Stimulated activated CD8-positive, alpha-beta memory T cell treated with anti-CD3 and anti-CD28 coated beads, Interleukin-12 subunit alpha, Interleukin-12 subunit beta, amount 100 ng/mL, for 1 hour (primary cell): ENCODE measurements at regions not wholly inside any gene's neighbourhood (a gene's known extent, or its start where the extent isn't known, plus 50 kb on each side); places are given as distances from the start of the nearest gene placed in this dataset.

Source experiments
- DNase-seq: peaks from one replicate; pipeline ENCODE4 v3.0.0-alpha.2; 2020; ENCODE audit warnings: low read depth

- DNase-seq: no peak
These were observed 608.1 kb upstream of the UBE2E2 start for GRCh38 chr3:22594990-22595389.

DNA sequence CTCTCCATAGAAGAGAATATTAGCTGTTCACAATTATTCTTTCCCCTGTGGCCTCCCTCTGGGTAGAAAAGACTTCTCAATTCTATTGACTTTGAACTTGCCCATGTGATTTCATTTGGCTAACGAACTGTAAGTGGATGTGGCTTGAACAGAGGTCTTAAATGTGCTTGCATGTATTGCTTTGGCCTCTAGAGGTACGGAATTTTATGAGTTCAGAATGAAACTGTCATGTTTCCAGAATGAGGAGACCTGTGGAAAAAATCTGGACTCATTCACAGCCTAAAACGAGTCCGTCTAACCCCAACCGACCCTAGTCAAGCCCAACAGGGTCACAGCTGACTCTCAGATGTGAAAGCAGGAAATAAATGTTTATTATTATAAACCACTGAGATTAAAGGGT is 596.7 kb upstream of the UBE2E2 start:
- no peak for DNase-seq

DNA sequence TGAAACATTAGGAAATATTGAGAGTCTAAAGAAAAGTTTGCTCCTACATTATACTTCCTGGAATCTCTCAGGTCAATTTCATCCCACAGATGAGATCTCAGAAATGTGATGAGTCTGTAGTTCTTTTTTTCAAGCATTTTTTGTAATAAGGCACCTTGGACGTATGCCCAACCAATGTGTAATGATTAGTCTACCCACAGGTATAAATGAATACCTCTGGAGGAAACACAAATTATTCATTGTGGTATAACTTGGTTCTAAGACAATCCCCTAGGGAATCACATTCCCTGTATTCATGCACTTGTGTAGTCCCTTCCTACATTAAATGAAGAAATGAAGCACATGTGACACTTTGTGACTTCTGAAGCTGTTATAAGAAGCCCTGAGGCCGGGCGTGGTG is 596.2 kb upstream of the UBE2E2 start:
- DNase-seq: no peak

GRCh38 chr3:22608093-22608492 is 595.0 kb upstream of the UBE2E2 start:
- DNase-seq: no peak

DNA sequence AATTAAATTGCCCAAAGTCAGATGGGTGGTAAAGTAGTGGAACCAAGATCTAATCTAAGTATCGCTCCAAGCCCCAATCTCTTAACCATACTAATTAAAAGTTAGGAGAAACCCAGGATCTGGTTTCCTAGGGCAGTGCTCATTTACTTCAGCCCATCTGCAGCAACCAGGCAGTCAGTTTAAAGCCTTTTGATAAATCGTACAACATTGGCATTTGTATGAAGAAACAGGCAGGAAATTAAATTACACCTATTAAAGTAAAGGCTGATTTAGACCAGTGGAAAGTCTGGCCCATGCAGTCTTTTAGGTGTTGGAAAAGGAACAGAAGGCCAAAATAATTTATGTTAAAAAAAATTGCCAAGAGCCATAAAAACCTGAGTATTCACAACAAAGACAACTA is 594.4 kb upstream of the UBE2E2 start:
- no peak for DNase-seq

DNA sequence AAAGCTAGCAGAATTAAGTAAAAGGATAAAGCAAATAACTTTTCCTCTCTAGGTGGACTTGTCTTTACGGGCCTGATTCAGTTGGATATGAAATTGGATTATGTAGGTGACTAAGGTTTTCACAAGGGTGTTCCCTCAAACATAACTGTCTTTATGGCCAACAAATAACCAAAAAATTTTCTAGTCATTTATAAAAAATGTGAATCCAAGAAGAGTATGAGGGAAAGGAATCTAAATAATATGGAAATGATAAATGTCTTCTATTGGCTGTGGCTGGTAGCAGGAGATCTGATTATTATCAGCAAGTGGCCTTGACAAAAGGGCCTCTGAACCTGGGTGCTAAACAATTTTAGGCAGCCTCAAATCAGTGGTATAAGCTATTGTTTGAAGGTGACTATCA is 594.0 kb upstream of the UBE2E2 start:
- no peak for DNase-seq

DNA sequence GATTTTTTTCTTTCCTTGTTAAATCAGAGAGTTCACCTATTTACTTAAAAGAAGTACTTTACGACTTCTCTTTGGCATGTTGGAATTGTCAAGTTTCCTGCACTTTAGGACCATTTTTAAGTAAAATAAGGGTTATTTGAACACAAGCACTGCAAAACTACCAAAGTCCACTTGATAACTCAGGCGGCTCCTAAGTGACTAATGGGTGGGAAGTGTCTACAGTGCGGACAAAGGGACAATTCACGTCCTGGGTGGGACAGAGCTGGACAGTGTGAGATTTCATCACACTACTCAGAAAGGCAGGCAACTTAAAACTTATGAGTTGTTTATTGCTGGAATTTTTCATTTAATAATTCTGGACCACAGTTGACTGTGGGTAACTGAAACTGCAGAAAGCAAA is 590.2 kb upstream of the UBE2E2 start:
- DNase-seq: no peak

- DNase-seq: no peak
These were observed 587.3 kb upstream of the UBE2E2 start for GRCh38 chr3:22615790-22616189.

- no peak for DNase-seq
These were observed 585.8 kb upstream of the UBE2E2 start for GRCh38 chr3:22617372-22617771.

- DNase-seq: no peak
These were observed 582.6 kb upstream of the UBE2E2 start for GRCh38 chr3:22620498-22620897.

DNA sequence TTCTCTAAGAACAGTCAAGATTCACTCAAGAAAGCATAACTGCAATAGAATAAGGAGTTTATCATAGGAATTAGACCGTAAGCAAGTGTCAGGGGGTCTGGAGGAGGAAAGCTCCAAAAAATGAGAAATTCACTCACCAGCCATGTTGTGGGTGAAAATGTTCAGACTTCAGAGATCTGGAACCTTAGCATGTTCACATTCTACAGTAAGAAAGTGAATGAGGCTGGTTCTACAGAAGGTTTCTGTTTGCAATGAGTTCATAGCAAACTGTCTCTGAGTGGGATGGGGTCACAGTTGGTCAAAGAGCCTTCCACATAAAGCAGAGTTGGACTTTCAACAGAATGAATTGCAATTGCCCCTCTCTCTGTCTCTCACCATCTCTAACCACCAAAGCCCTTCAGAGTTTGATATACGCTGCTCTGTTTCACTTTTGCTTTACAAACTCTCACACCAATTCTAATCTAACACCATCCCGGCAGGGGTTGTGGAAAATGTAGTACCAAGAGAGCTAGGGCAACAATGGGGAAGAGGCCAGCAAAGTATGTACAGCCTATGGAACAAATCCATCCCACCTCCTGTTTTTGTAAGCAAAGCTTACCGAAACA is 581.8 kb upstream of the UBE2E2 start:
- no peak for DNase-seq

DNA sequence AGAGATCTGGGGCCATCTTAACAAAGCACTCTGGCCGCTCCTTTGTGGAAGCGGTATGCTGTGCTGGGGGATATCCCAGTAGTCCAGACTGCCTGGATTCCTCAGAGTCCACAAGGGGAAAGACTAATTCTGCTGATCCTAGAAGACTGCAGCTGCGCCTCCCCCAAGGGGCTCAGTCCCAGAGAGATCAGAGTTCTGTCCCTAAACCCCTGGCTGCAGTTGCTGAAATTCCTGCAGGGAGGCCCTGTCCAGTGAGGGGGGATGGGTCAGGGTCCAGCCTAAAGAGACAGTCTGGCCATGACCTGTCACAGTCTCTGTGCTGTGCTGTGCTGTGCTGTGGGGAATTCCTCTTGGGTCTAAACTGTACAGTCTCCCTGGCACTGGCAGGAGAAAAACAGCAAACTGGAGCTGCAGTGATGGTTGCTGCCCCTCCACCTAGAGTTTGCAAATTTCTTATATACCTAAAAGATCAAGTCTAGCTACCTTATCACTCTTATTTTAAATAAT is 575.1 kb upstream of the UBE2E2 start:
- no peak for DNase-seq

- DNase-seq: no peak
These were observed 570.6 kb upstream of the UBE2E2 start for GRCh38 chr3:22632536-22632935.

- no peak for DNase-seq
These were observed 568.7 kb upstream of the UBE2E2 start for GRCh38 chr3:22634433-22634832.

GRCh38 chr3:22659651-22660475 is 543.3 kb upstream of the UBE2E2 start:
- DNase-seq: no peak

DNA sequence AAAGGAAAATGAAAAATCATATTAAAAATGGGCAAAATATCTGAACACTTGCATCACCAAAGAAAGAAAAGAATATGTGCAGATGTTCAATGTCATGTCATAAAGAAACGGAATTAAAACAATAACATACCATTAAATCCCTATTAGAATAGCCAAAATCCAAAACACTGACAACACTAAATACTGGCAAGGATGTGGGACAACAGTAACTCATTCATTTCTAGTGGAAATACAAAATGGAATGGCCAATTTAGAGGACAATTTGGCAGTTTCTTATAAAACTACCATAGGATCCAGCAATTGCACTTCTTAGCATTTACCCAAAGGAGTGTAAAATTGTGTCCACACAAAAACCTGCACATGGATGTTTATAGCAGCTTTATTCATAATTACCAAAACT is 542.5 kb upstream of the UBE2E2 start:
- no peak for DNase-seq

GRCh38 chr3:22661121-22661700 is 541.9 kb upstream of the UBE2E2 start:
- no peak for DNase-seq

- no peak for DNase-seq
These were observed 537.6 kb upstream of the UBE2E2 start for GRCh38 chr3:22665528-22665927.

GRCh38 chr3:22666736-22667135 is 536.4 kb upstream of the UBE2E2 start:
- DNase-seq: no peak

DNA sequence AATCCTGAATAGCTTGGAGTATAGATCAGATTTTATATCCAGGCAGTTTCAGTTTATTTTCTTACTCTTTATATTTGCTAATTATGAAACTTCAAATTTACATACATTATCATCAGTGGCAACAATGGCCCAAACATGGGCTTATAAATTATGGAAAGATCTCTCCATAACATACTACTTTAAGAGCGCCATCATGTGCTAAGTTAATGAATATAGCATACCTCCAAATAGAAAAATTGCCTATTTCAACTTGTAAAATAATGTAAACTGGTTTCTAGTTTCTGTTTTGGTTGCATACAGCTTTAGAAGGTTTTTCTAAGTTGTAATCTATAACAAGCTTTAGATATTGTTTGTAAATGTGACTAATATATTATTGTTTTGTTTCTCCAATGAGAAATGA is 531.3 kb upstream of the UBE2E2 start:
- DNase-seq: no peak

- DNase-seq: no peak
These were observed 518.4 kb upstream of the UBE2E2 start for GRCh38 chr3:22684739-22685138.

GRCh38 chr3:22685597-22685996 is 517.5 kb upstream of the UBE2E2 start:
- no peak for DNase-seq

DNA sequence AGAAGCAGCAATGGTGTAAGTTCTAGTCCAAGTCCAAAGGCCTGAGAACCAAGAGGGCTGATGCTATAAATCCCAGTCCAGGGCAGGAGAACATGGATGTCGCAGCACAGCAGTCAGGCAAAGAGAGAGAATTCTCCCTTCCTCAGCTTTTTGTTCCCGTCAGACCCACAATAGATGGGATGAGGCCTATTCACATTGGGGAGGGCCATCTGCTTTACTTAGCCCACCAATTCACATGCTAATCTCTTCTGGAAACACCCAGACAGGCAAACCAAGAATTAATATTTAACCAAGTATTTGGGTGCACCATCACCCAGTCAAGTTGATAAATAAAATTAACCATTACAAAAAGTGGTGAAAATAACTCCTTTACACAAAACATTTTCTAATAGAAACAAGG is 511.7 kb upstream of the UBE2E2 start:
- no peak for DNase-seq
